Testis (tissue), 2 donors: ENCODE measurements at regions not wholly inside any gene's neighbourhood (a gene's known extent, or its start where the extent isn't known, plus 50 kb on each side); places are given as distances from the start of the nearest gene placed in this dataset.
A peak's percentile ranks its signal among the peaks of the same experiment; 100 is the strongest.
"Not testable (repeated sequence)": the region's sequence is repeated elsewhere in the genome, so short reads cannot be mapped to it uniquely, and the experiment has no call there.

Experiments
- DNase-seq: peaks from one replicate; pipeline ENCODE4 v3.0.0-alpha.2; 2019
- H3K27ac ChIP-seq, 2 donors: fragments of 200-600 bp; sonication (generic); one replicate each; pipeline ENCODE4 v1.5.1; 2019
- H3K27me3 ChIP-seq: fragments of 200-600 bp; sonication (generic); one replicate; pipeline ENCODE4 v1.5.1; 2019
- H3K36me3 ChIP-seq: fragments of 200-600 bp; sonication (generic); one replicate; pipeline ENCODE4 v1.5.1; 2017; ENCODE audit warnings: low read depth; ENCODE audit errors: missing control alignments
- H3K4me1 ChIP-seq: fragments of 200-600 bp; sonication (generic); one replicate; pipeline ENCODE4 v1.5.1; 2019
- H3K4me3 ChIP-seq, 2 donors: fragments of 200-600 bp; sonication (generic); one replicate each; pipeline ENCODE4 v1.5.1; 2017 to 2019
- H3K9me3 ChIP-seq: fragments of 200-600 bp; sonication (generic); one replicate; pipeline ENCODE4 v1.5.1; 2017
- CTCF ChIP-seq, 3 experiments: fragments of 450-650 bp in 2 of 3; fragments of 200-600 bp in 1 of 3; sonication (generic) in 1 of 3; IDR thresholded peaks; one replicate each; pipeline ENCODE4 v1.5.1; 2016 to 2019; ENCODE audit warnings: antibody characterized with exemption in 3 of 3, mild to moderate bottlenecking in 2 of 3, moderate library complexity in 1 of 3
- POLR2A ChIP-seq: fragments of 450-650 bp; IDR thresholded peaks from one replicate; pipeline ENCODE4 v1.6.1; 2017; ENCODE audit warnings: antibody characterized with exemption, mild to moderate bottlenecking, moderate library complexity
- WGBS, 2 donors: methylation state at CpG; one replicate each; pipeline ENCODE4 v1.1.5; 2018; 5-methylcytosine and 5-hydroxymethylcytosine counted together
- intact Hi-C: fragments of 100-400 bp; cut with DNase I; formaldehyde crosslinking; loops from one replicate; pipeline ENCODE4 v1.15.1; 2023; ENCODE audit warnings: low total_unique reads

- no peak for DNase-seq
- 80 to 92% methylated on average over 2 of the region's 2 CpGs for WGBS, 2 donors
- Histone ChIP-seq H3K27ac (no peak overlapping the region), H3K9me3 (no peaks in the 10 kb centered on the region), H3K4me1 (no peaks in the 10 kb centered on the region), H3K27me3 (no peaks in the 10 kb centered on the region), H3K36me3 (no peaks in the 10 kb centered on the region), H3K4me3 (no peak overlapping the region)
- TF ChIP-seq CTCF (IDR thresholded peaks at IDR 0.05) (no peak), POLR2A (no peak)
- intact Hi-C loops = no loop called here
Observed at GRCh38 chr2:88942798-88943197, 251.3 kb downstream of the RPIA start.

- no peak for DNase-seq
- H3K4me1 ChIP-seq = no peaks in the 10 kb centered on the region
Observed at GRCh38 chr2:88949336-88949735, 257.9 kb downstream of the RPIA start.

GRCh38 chr2:88950010-88950409, 258.5 kb downstream of the RPIA start:
- 76 to 81% methylated on average over 2 of the region's 2 CpGs for WGBS, 2 donors
- TF ChIP-seq CTCF (IDR thresholded peaks at IDR 0.05) = no peak
- no peak for TF ChIP-seq POLR2A
- no peak for DNase-seq

More at GRCh38 chr2:88949336-88949735, 257.9 kb downstream of the RPIA start:
- Histone ChIP-seq H3K4me3 (no peak overlapping the region), H3K27me3 (no peaks in the 10 kb centered on the region), H3K36me3 (no peaks in the 10 kb centered on the region), H3K27ac (no peak overlapping the region), H3K9me3 (no peaks in the 10 kb centered on the region)
- TF ChIP-seq POLR2A = no peak
- no peak for TF ChIP-seq CTCF (IDR thresholded peaks at IDR 0.05)
- intact Hi-C loops = no loop called here

GRCh38 chr2:88955607-88956006, 264.1 kb downstream of the RPIA start:
- Histone ChIP-seq H3K27ac (no peak overlapping the region), H3K4me1 (no peaks in the 10 kb centered on the region), H3K27me3 (no peaks in the 10 kb centered on the region), H3K9me3 (no peaks in the 10 kb centered on the region), H3K4me3 (no peak overlapping the region), H3K36me3 (no peaks in the 10 kb centered on the region)
- TF ChIP-seq CTCF (IDR thresholded peaks at IDR 0.05) (no peak), POLR2A (no peak)
- 91 to 100% methylated on average over 1 of the region's 1 CpG for WGBS, 2 donors
- DNase-seq = no peak
- intact Hi-C loops = no loop called here

More at GRCh38 chr2:88950010-88950409, 258.5 kb downstream of the RPIA start:
- intact Hi-C loops = no loop called here
- Histone ChIP-seq H3K9me3 (no peaks in the 10 kb centered on the region), H3K36me3 (no peaks in the 10 kb centered on the region), H3K4me3 (no peak overlapping the region), H3K4me1 (no peaks in the 10 kb centered on the region), H3K27ac (no peak overlapping the region), H3K27me3 (no peaks in the 10 kb centered on the region)

- no peak for DNase-seq
- Histone ChIP-seq H3K27me3 (no peaks in the 10 kb centered on the region), H3K9me3 (no peaks in the 10 kb centered on the region), H3K4me3 (no peak overlapping the region), H3K27ac (no peak overlapping the region), H3K4me1 (no peaks in the 10 kb centered on the region), H3K36me3 (no peaks in the 10 kb centered on the region)
- WGBS, 2 donors = 78 to 84% methylated on average over 2 of the region's 2 CpGs
- TF ChIP-seq POLR2A (no peak), CTCF (IDR thresholded peaks at IDR 0.05) (peak in 1 of 3 experiments; percentile 27)
- intact Hi-C loops = no loop called here
Observed at GRCh38 chr2:88959480-88960204, 268.2 kb downstream of the RPIA start.

GRCh38 chr2:88961323-88961722, 269.9 kb downstream of the RPIA start:
- 54 to 56% methylated on average over 3 of the region's 3 CpGs for WGBS, 2 donors
- H3K27me3 ChIP-seq, DNase-seq, intact Hi-C loops, H3K36me3 ChIP-seq, H3K9me3 ChIP-seq, H3K4me1 ChIP-seq, H3K4me3 ChIP-seq, H3K27ac ChIP-seq: not testable (repeated sequence)
